Hematopoietic multipotent progenitor cell treated with erythropoietin and hydrocortisone succinate and interleukin-3 and kit ligand, for 4 days (in vitro differentiated cells): ENCODE measurements at regions not wholly inside any gene's neighbourhood (a gene's known extent, or its start where the extent isn't known, plus 50 kb on each side); places are given as distances from the start of the nearest gene placed in this dataset.
"Not testable (repeated sequence)": the region's sequence is repeated elsewhere in the genome, so short reads cannot be mapped to it uniquely, and the experiment has no call there.

ENCODE experiments used
- DNase-seq: peaks from one replicate; pipeline ENCODE4 v3.0.0-alpha.2; 2015

DNA sequence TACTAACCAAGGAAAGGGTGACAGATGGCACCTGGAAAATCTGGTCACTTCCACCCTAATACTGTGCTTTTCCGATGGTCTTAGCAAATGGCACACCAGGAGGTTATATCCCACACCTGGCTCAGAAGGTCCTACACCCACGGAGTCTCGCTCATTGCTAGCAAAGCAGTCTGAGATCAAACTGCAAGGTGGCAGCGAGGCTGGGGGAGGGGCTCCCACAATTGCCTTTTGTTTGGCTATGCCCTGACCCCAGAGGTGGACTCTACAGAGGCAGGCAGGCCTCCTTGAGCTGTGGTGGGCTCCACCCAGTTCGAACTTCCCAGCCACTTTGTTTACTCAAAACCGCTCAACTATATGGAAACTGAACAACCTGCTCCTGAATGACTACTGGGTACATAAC, 50.3 kb upstream of the UGT2B15 start:
- DNase-seq, result not testable (repeated sequence)

DNA sequence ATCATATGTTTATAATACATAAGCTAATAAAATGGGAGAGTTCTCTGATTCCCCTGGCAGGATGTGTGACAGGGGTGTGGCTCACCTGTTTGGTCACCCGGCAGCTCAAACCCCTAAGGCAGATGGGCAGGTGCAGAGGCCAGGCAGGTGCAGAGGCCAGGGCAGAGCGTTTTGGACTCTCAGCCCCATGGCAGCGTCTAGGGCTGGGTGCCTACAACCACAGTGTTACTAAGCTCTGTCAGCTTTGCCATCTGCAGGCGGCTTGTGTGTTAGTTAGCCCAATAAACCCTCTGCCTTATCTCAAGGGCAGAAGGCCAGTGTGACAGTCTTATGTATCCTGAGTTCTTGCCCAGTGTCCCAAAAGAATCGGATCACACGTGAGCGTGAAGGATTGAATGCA, 54.0 kb upstream of the UGT2B15 start:
- DNase-seq, result no peak

DNA sequence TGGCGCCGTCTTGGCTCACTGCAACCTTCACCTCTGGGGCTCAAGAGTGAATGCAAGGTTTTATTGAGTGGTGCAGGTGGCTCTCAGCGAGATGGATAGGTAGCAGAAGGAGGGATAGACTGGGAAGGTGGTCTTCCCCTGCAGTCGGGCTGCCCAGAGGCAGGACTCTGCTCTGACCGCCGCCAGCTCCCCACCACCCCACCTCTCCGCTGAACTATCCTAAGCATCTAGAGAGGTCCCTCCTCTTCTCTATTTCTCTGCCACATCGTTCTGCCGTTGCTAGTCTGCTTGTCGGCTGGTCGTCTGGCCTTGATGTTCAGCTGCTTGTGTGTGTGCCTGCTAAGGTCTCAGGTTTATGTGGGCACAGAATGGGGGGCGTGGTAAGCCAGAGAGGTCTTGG, 54.5 kb upstream of the UGT2B15 start:
- no peak for DNase-seq

DNA sequence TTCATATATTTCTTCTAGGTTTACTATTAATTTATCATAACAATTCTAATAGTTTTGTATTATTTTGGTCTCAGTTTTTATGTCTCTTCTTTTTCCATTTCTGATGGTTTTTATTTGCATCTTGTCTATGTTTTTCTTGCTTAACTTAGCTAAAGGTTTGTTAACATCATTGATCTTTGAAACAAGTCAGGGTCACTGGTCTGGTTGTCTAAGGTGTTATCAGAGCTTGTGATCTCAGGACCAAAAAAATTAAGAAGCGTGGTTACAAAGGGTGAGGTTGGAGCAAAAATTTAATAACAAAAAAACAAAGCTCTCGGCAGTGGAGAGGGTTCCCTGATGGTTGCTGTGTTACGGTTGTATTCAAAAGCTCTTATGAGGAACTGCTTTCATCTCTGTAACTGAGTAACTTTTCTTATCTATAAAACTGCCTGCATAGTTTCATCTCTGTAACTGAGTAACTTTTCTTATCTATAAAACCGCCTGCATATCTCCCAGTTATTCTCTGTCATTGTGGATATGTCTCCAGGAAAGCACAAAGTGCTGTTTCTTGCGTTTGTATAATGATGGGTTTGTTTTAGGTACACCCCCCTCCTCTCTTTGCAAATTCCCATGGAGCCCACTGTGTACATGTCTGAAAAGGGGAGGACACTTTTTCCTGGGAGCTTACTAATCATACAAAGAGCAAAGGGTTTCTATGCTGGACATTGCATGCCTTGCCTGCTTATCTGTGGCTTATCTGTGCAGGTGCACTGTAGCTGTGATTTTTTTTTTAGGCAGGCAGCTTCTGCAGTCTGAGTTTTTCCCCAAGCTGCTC, 62.4 kb upstream of the UGT2B15 start:
- peak; percentile 70 for DNase-seq

DNA sequence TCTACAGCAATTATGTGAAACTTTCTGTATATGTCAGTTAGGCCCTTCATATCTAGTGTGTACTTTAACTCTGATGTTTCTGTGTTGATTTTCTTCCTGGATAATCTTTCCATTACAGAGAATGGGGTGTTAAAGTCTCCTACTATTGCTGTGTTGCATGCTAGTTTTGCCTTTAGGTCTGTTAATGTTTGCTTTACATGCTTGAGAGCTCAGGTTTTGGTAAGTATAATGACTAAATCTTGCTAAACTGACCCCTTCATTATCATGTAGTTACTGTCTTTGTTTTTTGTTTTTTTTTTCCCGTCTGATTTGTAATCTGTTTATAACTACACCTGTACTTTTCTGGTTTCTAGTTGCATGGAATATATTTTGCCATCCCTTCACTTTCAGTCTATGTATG, 63.6 kb upstream of the UGT2B15 start:
- no peak for DNase-seq

DNA sequence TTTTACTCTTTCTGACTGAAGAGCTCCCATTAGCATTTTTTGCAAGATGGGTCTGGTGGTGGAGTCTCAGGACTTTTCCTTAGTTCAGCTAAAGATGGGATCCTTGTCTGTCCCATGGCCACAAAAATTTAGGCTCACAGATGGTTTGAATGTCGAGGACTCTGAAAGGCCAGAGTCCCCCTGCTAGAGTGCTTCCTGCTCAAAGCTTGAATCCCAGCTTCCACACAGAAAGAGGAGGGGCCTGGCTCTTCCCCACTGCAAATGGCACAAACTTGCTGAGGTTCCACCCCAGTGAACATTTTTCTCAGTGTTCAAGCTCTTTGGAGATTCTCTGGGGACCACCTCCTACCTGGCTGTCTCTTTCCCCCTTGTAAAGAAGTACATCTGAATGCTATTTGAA, 64.7 kb upstream of the UGT2B15 start:
- DNase-seq, result no peak

DNA sequence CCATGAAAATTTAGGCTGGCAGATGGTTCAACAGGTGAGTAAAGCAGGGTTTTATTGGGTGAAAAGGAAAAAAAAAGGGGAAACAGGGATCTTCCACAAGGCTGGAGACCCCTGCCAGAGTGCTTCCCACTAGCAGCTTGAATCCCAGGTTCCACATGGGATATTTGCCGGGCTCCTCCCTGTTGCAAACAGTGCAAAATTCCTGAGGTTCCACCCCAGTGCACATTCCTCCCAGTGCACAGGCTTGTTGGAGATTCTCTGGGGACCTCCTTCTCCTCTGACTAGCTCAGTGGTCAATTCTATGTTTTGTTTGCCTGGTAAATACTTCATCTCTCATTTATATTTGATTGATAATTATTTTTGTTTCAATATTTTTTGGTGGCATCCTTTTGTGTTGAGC, 66.4 kb upstream of the UGT2B15 start:
- DNase-seq, result no peak

DNA sequence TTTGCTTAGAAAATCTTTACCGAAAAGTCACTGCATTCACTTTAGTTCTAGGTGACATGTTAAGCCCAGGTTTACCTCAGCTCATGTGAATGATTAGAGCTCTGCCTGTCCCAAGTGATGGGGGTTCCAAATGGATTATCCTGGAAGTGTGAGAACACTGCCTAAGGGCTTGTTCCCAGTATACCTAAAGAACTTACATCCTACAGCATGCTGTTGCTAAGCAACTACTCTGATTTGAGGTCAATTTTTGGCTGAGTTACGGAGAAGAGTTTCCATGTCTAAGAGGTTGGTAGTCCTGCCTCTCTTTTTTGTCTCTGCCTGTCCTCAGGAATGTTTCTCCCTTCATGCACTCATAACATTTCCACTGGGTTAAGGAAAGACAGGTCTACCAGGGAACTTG, 67.6 kb upstream of the UGT2B15 start:
- DNase-seq, result no peak

DNA sequence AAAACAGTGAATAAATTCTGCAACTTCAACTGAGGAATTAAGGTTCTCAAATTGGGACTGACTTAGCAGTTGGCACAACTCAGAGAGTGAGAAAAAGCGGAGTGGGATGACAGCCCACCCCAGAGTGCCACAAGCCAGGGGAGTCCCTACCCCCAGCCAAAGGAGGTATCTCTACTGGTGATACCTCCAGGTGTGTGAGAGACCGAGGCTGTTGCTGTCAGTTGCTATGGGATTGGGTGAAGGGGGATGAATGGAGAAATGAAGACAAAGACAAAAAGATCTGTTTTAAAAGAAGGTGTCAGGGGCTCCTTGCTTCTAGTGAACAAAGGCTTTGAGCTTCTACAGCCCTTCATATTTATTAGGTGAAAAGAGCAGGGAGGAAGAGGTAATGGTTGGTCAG, 71.4 kb upstream of the UGT2B10 start:
- no peak for DNase-seq

DNA sequence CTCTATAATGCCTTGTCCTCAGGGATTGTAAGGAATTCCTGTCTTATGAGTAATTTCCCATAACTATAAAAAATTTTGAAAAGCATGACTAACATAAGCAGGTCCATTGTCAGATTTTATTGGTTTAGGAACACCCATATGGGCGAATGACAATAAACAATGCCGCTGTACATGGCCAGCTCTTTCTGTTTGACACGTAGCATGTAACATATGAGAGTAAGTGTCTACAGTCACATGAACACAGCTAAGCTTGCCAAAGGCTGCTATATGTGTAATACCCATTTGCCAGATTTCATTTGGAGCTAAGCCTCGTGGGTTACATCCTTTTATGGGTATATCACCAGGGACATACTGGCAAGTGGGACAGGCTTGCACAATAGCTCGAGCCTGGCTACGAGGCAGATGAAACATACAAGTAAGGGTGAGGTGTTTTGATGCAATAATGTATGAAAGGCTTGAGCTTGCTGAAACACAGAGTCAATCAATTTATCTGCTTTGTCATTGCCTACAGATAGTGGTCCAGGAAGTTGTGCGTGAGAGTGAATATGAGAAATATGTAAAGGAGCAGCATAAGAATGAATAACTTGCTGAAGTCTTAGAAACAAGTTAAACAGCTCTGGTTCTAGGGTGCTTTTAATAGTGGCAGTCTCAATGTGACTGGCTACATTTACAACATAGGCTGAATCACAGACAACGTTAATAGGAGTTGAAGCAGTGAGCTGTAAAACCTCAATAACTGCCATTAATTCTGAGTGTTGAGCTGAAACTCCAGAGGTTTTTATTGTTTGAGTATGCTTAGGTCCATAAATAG, 67.4 kb upstream of the UGT2B10 start:
- no peak for DNase-seq

DNA sequence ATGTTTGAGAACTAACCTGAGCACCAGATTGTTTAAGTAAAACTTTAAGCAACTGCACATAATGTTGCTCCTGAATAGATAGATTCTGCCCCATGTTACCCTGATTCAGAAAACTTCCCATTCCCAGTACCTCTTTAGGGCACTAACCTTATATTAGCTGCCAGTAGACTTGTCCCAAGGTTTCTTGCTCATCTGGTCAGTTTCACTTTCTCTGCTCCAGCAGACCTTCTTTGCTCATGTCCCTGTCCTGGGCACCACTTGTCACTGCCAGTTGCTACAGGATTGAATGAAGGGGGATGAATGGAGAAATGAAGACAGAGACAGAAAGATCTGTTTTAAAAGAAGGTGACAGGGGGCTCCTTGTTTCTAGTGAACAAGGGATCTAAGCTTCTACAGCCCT, 65.2 kb upstream of the UGT2B10 start:
- DNase-seq, result no peak

DNA sequence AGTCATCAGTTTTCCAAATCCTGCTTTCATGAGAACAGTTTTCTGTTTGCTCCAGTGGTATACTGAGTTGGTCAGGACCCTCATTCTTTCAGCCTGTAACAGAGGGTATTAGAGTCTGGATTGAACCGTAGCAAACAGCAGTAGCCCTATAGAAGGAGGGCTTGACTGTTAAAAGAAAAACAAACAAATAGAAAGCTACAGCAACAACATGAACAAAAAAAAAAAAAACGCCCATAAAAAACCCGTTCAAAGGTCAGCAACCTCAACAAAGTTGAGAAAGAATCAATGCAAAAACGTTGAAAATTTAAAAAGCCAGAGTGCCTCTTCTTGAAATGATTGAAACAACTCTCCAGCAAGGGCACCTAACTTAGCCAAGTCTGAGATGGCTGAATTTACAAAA, 64.7 kb upstream of the UGT2B10 start:
- DNase-seq, result no peak

DNA sequence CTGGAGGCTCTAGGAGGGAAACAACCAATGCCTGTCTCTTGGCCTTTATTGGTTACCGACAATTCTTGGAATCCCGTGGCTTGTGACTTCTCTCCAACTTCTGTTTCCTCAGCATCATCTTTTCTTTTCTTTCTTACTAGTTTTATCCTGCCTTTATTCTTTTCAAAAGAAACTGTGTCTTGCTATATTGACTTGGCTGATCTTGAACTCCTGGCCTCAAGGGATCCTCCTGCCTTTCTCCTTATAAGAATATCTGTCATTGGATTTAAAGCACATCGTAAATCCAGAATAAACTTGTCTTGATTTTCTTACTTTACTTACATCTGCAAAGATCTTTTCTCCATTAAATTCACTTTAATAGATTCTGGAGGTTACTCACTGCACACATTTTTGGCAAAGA, 49.9 kb upstream of the UGT2B10 start:
- DNase-seq, result no peak
